ENCODE measurements at regions not wholly inside any gene's neighbourhood (a gene's known extent, or its start where the extent isn't known, plus 50 kb on each side); places are given as distances from the start of the nearest gene placed in this dataset.

GRCh38 chr11:97451441-97451840 lies 1061.6 kb downstream of the JRKL start:
- TF ChIP-seq EZH2 (IDR thresholded peaks at IDR 0.05; ENCODE audit: low read length, unreplicated experiment) (no peak), CTCF (conservative IDR thresholded peaks at IDR 0.05; ENCODE audit: low read depth, low read length) (no peak)
